ENCODE measurements at regions not wholly inside any gene's neighbourhood (a gene's known extent, or its start where the extent isn't known, plus 50 kb on each side); places are given as distances from the start of the nearest gene placed in this dataset.

DNA sequence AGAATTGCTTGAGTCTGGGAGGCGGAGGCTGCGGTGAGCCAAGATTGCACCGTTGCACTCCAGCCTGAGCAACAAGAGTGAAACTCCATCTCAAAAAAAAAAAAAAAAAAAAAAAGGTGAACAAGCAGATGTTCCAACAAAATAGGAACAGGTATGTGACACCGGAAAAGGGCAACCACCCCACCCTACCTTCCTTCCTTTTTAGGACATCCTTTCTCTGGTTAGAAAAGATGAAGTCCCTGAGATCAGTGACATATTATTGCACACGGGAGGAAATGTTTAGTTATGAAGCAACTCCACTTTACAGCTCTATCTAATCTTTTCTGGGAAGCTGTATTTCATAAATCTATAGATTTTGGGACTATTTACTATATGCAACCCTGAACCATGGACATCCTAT lies 114.2 kb upstream of the MON1B start:
- DNase-seq: no peak

DNA sequence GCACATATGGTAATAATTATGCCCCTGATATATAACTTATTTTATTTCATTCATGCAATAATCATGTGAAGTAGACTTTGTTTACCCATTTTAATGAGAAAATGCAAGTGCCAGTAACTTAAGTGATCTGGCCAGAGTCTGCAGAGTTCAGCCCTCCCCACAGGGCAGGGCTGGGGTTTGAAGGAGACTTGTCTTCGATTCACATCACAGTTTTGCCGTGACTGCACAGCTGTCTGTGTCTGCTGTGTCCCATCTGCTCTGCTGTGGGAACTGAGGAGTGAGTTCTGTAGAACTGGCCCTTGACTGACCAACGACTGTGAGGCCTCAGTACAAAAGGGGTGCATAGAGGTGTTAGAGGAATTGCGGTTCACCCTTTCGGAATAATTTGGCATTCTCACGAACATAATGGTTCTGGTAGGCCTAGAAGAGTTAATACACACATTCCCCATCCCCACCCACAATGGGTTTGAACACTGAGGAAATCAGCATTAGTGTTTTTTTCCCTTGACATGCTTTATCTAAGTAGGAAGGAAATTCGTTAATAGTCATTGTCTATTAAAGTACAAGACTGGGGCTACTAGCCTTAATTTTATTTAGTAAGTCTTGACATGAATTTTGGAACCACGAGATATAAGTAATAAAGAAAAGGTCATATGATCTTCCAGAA lies 113.6 kb upstream of the MON1B start:
- DNase-seq: no peak

- no peak for DNase-seq
Measured at GRCh38 chr16:77085981-77086380, 105.0 kb upstream of the MON1B start.

- no peak for DNase-seq
Measured at GRCh38 chr16:77090062-77090461, 100.9 kb upstream of the MON1B start.

DNA sequence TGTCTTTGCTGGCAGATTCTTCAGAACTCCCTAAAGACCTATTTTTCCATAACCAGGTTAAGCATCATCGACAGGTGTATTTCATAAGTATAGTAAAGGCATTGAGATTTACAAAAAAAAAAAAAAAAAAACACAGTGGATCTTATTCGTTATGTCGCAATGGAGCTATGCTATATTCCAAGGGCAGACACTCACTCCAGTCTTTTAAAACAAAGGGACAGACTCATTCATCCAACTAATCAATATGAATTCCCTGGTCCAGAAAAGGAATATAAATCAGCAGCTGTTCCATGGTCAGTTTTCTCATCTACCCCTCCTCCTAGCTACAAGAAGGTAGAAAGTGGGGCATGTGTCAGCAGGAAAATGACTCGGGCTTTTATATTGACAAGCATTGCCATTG lies 97.7 kb upstream of the MON1B start:
- DNase-seq: no peak

DNA sequence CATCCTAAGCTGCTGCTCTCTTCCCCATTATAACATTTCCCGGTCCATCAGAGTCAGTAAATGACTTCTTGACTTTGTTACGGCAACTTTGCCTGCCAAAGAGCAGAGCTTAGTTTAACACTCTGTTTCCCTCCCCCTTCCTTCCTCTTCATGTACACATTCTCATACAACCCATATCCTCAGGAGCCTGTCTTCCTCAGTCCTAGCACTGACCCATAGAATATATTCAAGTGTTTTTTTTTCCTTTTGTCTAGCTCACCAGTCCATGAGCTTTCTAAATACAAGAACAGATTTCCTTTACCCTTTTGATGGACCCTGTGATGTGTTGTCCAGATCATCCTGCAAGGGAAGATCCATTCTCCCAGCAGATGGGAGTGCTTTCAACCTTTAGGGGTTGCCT lies 97.0 kb upstream of the MON1B start:
- DNase-seq: no peak

DNA sequence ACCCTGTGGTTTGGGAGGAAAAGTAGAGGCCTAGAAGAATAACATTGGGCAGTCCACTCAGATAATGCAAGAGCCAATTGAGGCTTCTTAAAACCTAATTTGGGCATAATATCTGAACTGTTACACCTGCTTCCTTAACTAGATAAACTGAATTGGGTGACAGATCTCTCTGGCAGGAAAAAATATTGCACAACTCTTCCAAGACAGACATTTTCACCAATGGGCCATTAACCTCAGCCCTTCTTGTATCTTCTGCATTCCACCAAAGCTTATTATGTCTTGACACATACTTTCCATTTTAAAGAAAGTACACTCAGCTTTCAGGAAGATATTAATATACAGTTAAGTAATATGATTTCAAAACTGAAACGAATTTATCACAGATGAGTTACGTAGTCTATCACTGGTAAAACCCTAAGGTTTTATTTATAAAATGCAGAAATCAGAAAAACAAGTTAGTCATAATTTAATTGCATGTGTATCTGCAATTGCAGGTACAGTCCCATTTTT lies 79.9 kb upstream of the MON1B start:
- peak in 1 of 3 donors; percentile 52 for DNase-seq

DNA sequence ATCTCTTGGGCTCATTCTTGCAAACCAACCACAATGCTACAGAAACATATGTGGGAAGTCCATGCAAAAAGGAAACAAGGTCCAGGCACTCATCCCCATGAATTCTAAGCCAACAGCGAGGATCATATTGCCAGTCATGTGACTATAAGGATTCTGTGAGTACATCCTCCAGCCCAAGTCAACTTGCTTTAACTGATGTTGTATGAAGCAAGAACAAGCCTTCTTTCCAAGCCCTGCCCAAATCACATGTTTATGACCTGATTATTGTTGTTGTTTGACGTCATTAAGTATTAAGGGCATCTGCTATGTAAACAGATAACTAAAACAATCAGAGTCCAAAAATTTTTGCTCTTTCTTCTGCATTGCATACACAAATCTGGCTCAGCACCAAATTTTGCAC lies 78.2 kb upstream of the MON1B start:
- no peak for DNase-seq

- no peak for DNase-seq
Measured at GRCh38 chr16:77113835-77114234, 77.2 kb upstream of the MON1B start.

DNA sequence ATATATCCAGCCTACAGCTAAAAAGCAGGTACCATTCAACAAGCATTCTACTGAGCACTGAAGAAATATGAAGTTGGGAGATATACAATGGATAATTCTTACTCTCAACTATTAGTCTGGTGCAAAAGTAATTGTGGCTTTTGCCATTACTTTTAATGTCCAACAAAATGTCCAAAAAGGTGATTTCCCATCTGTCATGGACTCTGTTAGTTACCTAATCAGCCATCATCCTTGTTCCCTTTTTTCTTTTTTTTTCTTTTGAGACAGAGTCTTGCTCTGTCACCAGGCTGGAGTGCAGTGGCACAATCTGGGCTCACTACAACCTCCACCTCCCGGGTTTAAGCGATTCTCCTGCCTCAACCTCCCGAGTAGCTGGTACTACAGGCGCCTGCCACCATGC lies 76.6 kb upstream of the MON1B start:
- peak; percentile 32 to 63 (median 39) for DNase-seq

GRCh38 chr16:77116856-77117255 lies 74.1 kb upstream of the MON1B start:
- peak; percentile 26 to 36 (median 32) for DNase-seq

GRCh38 chr16:77117707-77118106 lies 73.3 kb upstream of the MON1B start:
- DNase-seq: no peak

- DNase-seq: no peak
Measured at GRCh38 chr16:77131398-77131797, 59.6 kb upstream of the MON1B start.

- no peak for DNase-seq
Measured at GRCh38 chr16:77132051-77132618, 58.9 kb upstream of the MON1B start.

DNA sequence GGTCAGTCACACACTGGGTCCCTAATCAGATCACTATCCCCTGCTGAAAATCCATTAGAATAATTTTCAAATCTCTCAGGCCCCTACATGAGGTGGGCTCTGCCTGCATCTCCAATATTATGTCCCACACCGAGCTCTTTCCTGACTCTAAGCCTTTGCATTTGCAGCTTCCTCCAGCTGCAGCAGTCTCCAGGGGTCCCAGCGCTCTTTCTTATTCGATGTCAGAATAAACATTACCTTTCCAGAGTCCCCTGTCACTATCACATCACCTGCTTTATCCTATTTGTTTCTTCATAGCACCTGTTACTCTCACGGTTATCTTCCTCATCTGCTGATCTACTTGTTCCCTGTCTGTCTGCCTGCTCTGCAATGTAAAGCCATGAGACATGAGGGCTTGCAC lies 57.3 kb upstream of the MON1B start:
- DNase-seq: no peak

GRCh38 chr16:77137045-77137444 lies 53.9 kb upstream of the MON1B start:
- DNase-seq: no peak

Data from suppressor macrophage treated with lipopolysaccharide for 1 hour (primary cell).